Upper lobe of left lung (tissue), 6 donors: ENCODE measurements at regions not wholly inside any gene's neighbourhood (a gene's known extent, or its start where the extent isn't known, plus 50 kb on each side); places are given as distances from the start of the nearest gene placed in this dataset.

Source experiments
- ATAC-seq, 2 donors: fragments of 200-7000 bp; cut with Tn5 transposase; one replicate each; pipeline ENCODE4 v1.9.1; 2022; ENCODE audit warnings: mild to moderate bottlenecking in 2 of 2, moderate library complexity in 2 of 2; ENCODE audit not compliant: low FRiP score in 2 of 2
- DNase-seq, 2 donors: peaks; one replicate each; pipeline ENCODE4 v3.0.0-alpha.2; 2019 to 2020
- H3K27ac ChIP-seq, 4 donors: fragments of 200-600 bp; sonication (generic); one replicate each; pipeline ENCODE4 v1.5.1; 2016 to 2019
- H3K27me3 ChIP-seq, 4 donors: fragments of 200-600 bp; sonication (generic); one replicate each; pipeline ENCODE4 v1.5.1; 2017 to 2019
- H3K36me3 ChIP-seq, 4 donors: fragments of 200-600 bp; sonication (generic); one replicate each; pipeline ENCODE4 v1.5.1; 2016 to 2019
- H3K4me1 ChIP-seq, 4 donors: fragments of 200-600 bp; sonication (generic); one replicate each; pipeline ENCODE4 v1.5.1; 2018 to 2019
- H3K4me3 ChIP-seq, 4 donors: fragments of 200-600 bp; sonication (generic); one replicate each; pipeline ENCODE4 v1.5.1; 2017 to 2019; ENCODE audit warnings: mild to moderate bottlenecking in 2 of 4, moderate library complexity in 1 of 4
- H3K9me3 ChIP-seq, 4 donors: fragments of 200-600 bp; sonication (generic); one replicate each; pipeline ENCODE4 v1.5.1; 2018 to 2019
- EP300 ChIP-seq, 4 donors: sonication (generic); formaldehyde crosslinking; IDR thresholded peaks; one replicate each; pipeline ENCODE4 v1.5.1; 2017; ENCODE audit warnings: antibody characterized with exemption in 4 of 4, control low read depth in 2 of 4
- POLR2A ChIP-seq, 4 donors: fragments of 450-650 bp; IDR thresholded peaks; one replicate each; pipeline ENCODE4 v1.5.1; 2016 to 2017; ENCODE audit warnings: antibody characterized with exemption in 4 of 4, mild to moderate bottlenecking in 2 of 4
- POLR2AphosphoS5 ChIP-seq, 2 donors: sonication (generic); formaldehyde crosslinking; IDR thresholded peaks; one replicate each; pipeline ENCODE4 v1.5.1; 2017; ENCODE audit warnings: antibody characterized with exemption in 2 of 2
- WGBS, 2 donors: methylation state at CpG; one replicate each; pipeline ENCODE4 v1.1.5; 2017 to 2018; 5-methylcytosine and 5-hydroxymethylcytosine counted together
- TF ChIP-seq, protein P1 (sequence below), 6 experiments: fragments of 450-650 bp in 4 of 6; fragments of 200-600 bp in 2 of 6; sonication (generic) in 2 of 6; IDR thresholded peaks; one replicate each; pipeline ENCODE4 v1.5.1; 2016 to 2019; ENCODE audit warnings: antibody characterized with exemption in 6 of 6
- donor health status: DM: no; HTN: no; CAD: no; lungs with moderate emphysema.
- donor health status: DM: no; HTN: yes; CAD: no; lungs with severe emphysema.

DNA sequence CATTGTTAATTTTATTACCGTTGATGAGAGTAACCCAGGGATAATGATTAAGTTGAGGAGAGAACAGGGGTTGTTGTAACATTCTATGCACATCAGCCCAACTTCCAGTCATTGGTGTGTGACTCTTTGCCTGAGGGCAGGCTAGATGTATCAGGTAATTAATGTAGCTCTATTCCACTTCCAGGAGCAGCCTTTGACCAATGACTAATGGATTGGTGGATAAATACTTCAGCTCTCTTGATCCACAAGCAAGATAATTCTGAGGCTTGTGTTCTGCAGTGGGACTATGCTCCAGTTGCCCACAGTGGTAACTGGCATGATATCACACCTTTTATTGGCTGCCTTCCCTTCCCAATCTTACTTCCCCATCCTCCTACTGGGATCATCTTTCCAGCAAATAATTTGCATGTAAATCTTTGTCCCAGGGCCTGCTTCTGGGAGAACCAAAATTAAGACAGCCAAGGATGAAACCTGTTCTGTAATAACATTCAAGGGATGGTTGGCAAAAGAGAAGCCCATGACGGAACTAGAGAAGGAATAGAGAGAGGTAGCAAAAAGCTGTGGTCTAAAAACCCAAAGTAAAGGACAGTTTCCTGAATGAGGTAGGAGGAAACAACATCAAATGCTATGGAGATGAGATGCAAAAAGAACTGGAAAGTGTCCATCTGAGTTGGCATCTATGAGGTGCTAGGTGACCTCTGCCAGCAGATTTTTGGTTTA lies 241.4 kb upstream of the RPS6KA3 start:
- Histone ChIP-seq H3K4me1 (no peaks in the 10 kb centered on the region), H3K27ac (no peak overlapping the region), H3K36me3 (no peaks in the 10 kb centered on the region), H3K9me3 (no peaks in the 10 kb centered on the region), H3K4me3 (no peak overlapping the region), H3K27me3 (no peaks in the 10 kb centered on the region)
- ATAC-seq, result no peak
- no peak for TF ChIP-seq EP300 (IDR thresholded peaks at IDR 0.05)
- TF ChIP-seq, protein P1, sequence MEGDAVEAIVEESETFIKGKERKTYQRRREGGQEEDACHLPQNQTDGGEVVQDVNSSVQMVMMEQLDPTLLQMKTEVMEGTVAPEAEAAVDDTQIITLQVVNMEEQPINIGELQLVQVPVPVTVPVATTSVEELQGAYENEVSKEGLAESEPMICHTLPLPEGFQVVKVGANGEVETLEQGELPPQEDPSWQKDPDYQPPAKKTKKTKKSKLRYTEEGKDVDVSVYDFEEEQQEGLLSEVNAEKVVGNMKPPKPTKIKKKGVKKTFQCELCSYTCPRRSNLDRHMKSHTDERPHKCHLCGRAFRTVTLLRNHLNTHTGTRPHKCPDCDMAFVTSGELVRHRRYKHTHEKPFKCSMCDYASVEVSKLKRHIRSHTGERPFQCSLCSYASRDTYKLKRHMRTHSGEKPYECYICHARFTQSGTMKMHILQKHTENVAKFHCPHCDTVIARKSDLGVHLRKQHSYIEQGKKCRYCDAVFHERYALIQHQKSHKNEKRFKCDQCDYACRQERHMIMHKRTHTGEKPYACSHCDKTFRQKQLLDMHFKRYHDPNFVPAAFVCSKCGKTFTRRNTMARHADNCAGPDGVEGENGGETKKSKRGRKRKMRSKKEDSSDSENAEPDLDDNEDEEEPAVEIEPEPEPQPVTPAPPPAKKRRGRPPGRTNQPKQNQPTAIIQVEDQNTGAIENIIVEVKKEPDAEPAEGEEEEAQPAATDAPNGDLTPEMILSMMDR (IDR thresholded peaks at IDR 0.05), result no peak
- TF ChIP-seq POLR2AphosphoS5 (IDR thresholded peaks at IDR 0.05), result no peak
- TF ChIP-seq POLR2A (IDR thresholded peaks at IDR 0.05), result no peak
- DNase-seq, result no peak
- 83 to 92% methylated on average over 2 of the region's 2 CpGs for WGBS, 2 donors

DNA sequence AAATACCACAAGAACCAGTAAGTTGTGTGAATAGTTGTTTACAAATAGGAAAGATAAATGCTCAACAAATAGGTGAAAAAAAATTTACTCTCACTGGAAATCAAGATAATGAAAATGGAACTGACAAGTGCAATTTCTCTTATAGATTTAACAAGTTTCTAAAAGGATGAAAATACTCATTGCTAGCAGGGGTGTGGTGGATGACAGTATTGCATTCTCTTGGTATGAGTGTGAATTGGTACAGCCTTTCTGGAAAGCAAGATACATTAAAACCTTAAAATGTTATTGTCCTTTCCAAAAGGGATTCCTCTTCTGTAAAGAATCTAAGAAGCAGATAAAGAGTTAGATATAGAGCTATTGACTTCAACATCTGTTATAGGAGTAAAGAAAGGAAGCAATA lies 240.0 kb upstream of the RPS6KA3 start:
- no peak for DNase-seq
- TF ChIP-seq POLR2A (IDR thresholded peaks at IDR 0.05), result no peak
- no peak for TF ChIP-seq POLR2AphosphoS5 (IDR thresholded peaks at IDR 0.05)
- TF ChIP-seq EP300 (IDR thresholded peaks at IDR 0.05), result no peak
- TF ChIP-seq, protein P1 (IDR thresholded peaks at IDR 0.05), result no peak
- no peak overlapping the region for H3K4me3 ChIP-seq
- no peaks in the 10 kb centered on the region for H3K9me3 ChIP-seq
- no peaks in the 10 kb centered on the region for H3K36me3 ChIP-seq
- no peak overlapping the region for H3K27ac ChIP-seq
- H3K4me1 ChIP-seq, result no peaks in the 10 kb centered on the region
- ATAC-seq, result no peak
- H3K27me3 ChIP-seq, result no peaks in the 10 kb centered on the region

DNA sequence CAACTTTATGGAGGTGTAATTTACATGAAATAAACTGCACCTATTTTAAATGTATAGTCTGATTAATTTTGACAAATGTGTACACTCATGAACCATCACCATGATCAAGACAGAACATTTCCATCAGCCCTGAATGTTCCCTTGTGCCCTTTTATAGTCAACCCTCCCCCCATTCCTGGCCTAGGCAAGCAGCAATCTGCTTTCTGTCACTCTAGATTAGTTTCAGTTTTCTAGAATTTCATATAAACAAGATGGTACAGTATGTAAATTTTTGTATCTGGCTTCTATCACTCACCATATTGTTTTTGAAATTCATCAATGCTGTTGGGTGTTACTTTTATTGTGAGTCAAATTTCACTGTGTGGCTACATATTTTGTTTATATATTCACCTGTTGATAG lies 234.2 kb upstream of the RPS6KA3 start:
- H3K27ac ChIP-seq, result no peak overlapping the region
- TF ChIP-seq, protein P1 (IDR thresholded peaks at IDR 0.05), result no peak
- no peak for TF ChIP-seq POLR2AphosphoS5 (IDR thresholded peaks at IDR 0.05)
- no peak for TF ChIP-seq EP300 (IDR thresholded peaks at IDR 0.05)
- no peak for TF ChIP-seq POLR2A (IDR thresholded peaks at IDR 0.05)
- ATAC-seq, result no peak

DNA sequence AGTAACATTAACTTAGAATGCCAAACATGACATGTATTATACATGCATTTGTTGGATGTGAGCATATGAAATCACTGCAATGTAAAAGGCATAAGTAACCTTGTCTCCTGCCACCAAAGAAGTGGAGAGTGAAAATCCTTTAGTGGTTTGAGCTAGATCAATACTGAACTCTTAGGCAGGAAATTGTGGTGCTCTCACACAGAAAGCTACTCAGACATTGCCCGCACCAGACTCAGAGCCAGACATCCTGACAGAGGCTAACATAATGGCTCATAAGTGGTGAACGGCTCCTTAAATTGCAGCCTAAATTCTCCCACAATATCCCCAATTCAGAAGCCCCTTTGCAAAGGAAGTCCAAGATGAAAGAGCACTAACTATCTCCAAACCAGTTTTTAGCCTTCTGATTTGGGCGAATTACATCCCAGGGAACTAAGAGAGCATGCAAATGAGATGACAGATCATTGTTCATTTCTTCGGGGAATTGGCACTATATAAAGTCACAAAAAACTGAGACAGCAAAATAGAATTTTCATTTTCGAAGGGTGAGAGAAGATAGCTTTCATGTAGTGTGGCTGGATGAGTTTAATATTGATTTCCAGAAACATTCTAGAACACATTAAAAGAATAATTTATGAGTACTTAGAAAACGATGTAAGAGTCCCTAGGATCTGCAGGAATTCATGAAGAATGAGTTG lies 233.6 kb upstream of the RPS6KA3 start:
- WGBS, 2 donors, result 53 to 64% methylated on average over 5 to 6 of the region's 6 CpGs
- TF ChIP-seq POLR2A (IDR thresholded peaks at IDR 0.05) (no peak), EP300 (IDR thresholded peaks at IDR 0.05) (no peak), POLR2AphosphoS5 (IDR thresholded peaks at IDR 0.05) (no peak)
- TF ChIP-seq, protein P1 (IDR thresholded peaks at IDR 0.05), result no peak
- no peak for ATAC-seq

More for the DNA sequence above, 234.2 kb upstream of the RPS6KA3 start:
- Histone ChIP-seq H3K36me3 (no peaks in the 10 kb centered on the region), H3K9me3 (no peaks in the 10 kb centered on the region), H3K27me3 (no peaks in the 10 kb centered on the region), H3K4me1 (no peaks in the 10 kb centered on the region), H3K4me3 (no peak overlapping the region)
- no peak for DNase-seq

DNA sequence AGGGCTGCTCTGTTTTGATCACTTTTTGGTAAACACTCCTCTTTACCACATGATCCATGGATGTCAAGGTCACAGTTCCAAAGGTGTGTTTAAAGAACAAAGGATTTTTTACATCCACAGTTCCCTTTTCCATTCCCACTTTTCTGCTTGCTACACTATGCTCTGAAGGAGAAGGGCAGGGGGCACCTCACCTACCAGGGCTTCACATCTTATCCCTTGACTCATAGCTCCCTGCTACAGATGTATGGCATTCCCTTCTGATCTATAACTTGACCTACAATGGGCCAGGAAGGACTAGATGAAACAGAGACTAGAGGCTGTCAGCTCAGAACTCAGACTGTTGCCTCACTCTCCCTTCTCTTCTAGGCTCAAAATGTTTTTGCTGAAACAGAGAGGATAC lies 233.1 kb upstream of the RPS6KA3 start:
- ATAC-seq (no peak), DNase-seq (no peak)
- Histone ChIP-seq H3K36me3 (no peaks in the 10 kb centered on the region), H3K4me1 (no peaks in the 10 kb centered on the region), H3K4me3 (no peak overlapping the region), H3K27me3 (no peaks in the 10 kb centered on the region), H3K27ac (no peak overlapping the region), H3K9me3 (no peaks in the 10 kb centered on the region)
- TF ChIP-seq, protein P1 (IDR thresholded peaks at IDR 0.05), result no peak
- TF ChIP-seq POLR2AphosphoS5 (IDR thresholded peaks at IDR 0.05) (no peak), EP300 (IDR thresholded peaks at IDR 0.05) (no peak)

More for the DNA sequence above, 233.6 kb upstream of the RPS6KA3 start:
- no peak overlapping the region for H3K4me3 ChIP-seq
- no peak for DNase-seq
- no peaks in the 10 kb centered on the region for H3K36me3 ChIP-seq
- no peaks in the 10 kb centered on the region for H3K9me3 ChIP-seq
- no peaks in the 10 kb centered on the region for H3K27me3 ChIP-seq
- H3K27ac ChIP-seq, result no peak overlapping the region
- H3K4me1 ChIP-seq, result no peaks in the 10 kb centered on the region
